Neural progenitor cell (in vitro differentiated cells): ENCODE measurements at regions not wholly inside any gene's neighbourhood (a gene's known extent, or its start where the extent isn't known, plus 50 kb on each side); places are given as distances from the start of the nearest gene placed in this dataset.

Experiments used
- DNase-seq: peaks from one replicate; pipeline ENCODE4 v3.0.0-alpha.2; 2016; ENCODE audit warnings: low spot score
- H2AFZ ChIP-seq: fragments of 200-600 bp; sonication (generic); replicated peaks from 2 replicates; pipeline ENCODE4 v1.6.1; 2016; ENCODE audit warnings: antibody characterized with exemption
- H3F3A ChIP-seq: fragments of 200-600 bp; sonication (generic); 2 replicates; pipeline ENCODE4 v1.6.1; 2016; ENCODE audit warnings: antibody characterized with exemption, low read depth
- H3K27ac ChIP-seq: fragments of 200-600 bp; sonication (generic); 2 replicates; pipeline ENCODE4 v1.5.1; 2016; ENCODE audit warnings: mild to moderate bottlenecking
- H3K27me3 ChIP-seq: fragments of 200-600 bp; sonication (generic); 2 replicates; pipeline ENCODE4 v1.6.1; 2016; ENCODE audit warnings: mild to moderate bottlenecking, moderate library complexity
- H3K36me3 ChIP-seq: fragments of 200-600 bp; sonication (generic); 2 replicates; pipeline ENCODE4 v1.5.1; 2016
- H3K4me1 ChIP-seq: fragments of 200-600 bp; sonication (generic); 2 replicates; pipeline ENCODE4 v1.6.1; 2016; ENCODE audit warnings: mixed run types
- H3K4me2 ChIP-seq: fragments of 200-600 bp; sonication (generic); 2 replicates; pipeline ENCODE4 v1.6.1; 2016
- H3K4me3 ChIP-seq: fragments of 200-600 bp; sonication (generic); 2 replicates; pipeline ENCODE4 v1.5.1; 2016
- H3K79me2 ChIP-seq: fragments of 200-600 bp; sonication (generic); 2 replicates; pipeline ENCODE4 v1.6.1; 2016; ENCODE audit warnings: low read depth
- H3K9ac ChIP-seq: fragments of 200-600 bp; sonication (generic); 2 replicates; pipeline ENCODE4 v1.6.1; 2016
- H3K9me3 ChIP-seq: fragments of 200-600 bp; sonication (generic); 2 replicates; pipeline ENCODE4 v1.5.1; 2016; ENCODE audit warnings: low read depth
- H4K20me1 ChIP-seq: fragments of 200-600 bp; sonication (generic); 2 replicates; pipeline ENCODE4 v1.6.1; 2016; ENCODE audit warnings: low read depth
- H3K27ac Mint-ChIP-seq: 3 replicates; pipeline ENCODE4 v1.8.0; 2021; ENCODE audit warnings: mixed read lengths
- H3K27me3 Mint-ChIP-seq: 2 replicates; pipeline ENCODE4 v1.8.0; 2022; ENCODE audit warnings: low read depth, mild to moderate bottlenecking, inconsistent platforms, moderate library complexity, mixed read lengths; ENCODE audit not compliant: insufficient read depth
- H3K36me3 Mint-ChIP-seq: 3 replicates; pipeline ENCODE4 v1.8.0; 2021; ENCODE audit warnings: mixed read lengths
- H3K4me1 Mint-ChIP-seq: 3 replicates; pipeline ENCODE4 v1.8.0; 2021; ENCODE audit warnings: mixed read lengths
- H3K4me3 Mint-ChIP-seq: 3 replicates; pipeline ENCODE4 v1.8.0; 2021; ENCODE audit warnings: mild to moderate bottlenecking, moderate library complexity, mixed read lengths
- H3K9me3 Mint-ChIP-seq: 3 replicates; pipeline ENCODE4 v1.8.0; 2020; ENCODE audit warnings: mixed read lengths
- CTCF ChIP-seq: fragments of 200-600 bp; sonication (generic); IDR thresholded peaks from 2 replicates; pipeline ENCODE4 v1.5.1; 2017; ENCODE audit warnings: antibody characterized with exemption, mild to moderate bottlenecking
- EZH2 ChIP-seq: fragments of 200-600 bp; sonication (generic); IDR thresholded peaks from 2 replicates; pipeline ENCODE4 v1.6.1; 2017; ENCODE audit warnings: antibody characterized with exemption, mild to moderate bottlenecking, moderate library complexity
- EZH2phosphoT487 ChIP-seq: fragments of 200-600 bp; sonication (generic); IDR thresholded peaks from 2 replicates; pipeline ENCODE4 v1.6.1; 2017; ENCODE audit warnings: antibody characterized with exemption

DNA sequence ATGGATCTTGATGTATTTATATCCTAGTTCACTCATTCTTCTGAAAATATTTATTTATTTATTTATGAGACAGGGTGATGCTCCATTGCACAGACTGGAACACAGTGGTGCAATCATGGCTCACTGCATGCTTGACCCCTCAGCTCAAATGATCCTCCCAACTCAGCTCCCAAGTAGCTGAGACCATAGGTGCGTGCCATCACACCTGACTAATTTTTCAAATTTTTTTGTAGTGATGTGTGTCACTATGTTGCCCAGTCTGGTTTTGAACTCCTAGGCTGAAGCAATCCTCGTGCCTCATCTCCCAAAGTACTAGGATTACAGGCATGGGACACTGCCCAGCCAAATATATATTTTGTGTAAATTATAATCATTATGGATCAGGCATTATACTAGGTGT, 595.6 kb upstream of the ATP2B1 start:
- H3K27me3 Mint-ChIP-seq: no peaks in the 10 kb centered on the region
- H3K36me3 Mint-ChIP-seq: no peaks in the 10 kb centered on the region
- H3K4me3 Mint-ChIP-seq: no peak overlapping the region
- Histone ChIP-seq H3K9me3 (no peaks in the 10 kb centered on the region), H3K27me3 (no peaks in the 10 kb centered on the region), H3F3A (no peaks in the 10 kb centered on the region), H3K4me2 (no peak overlapping the region), H3K36me3 (no peaks in the 10 kb centered on the region), H3K27ac (no peak overlapping the region), H3K4me1 (no peaks in the 10 kb centered on the region), H2AFZ (no peak overlapping the region), H3K4me3 (no peak overlapping the region), H4K20me1 (no peaks in the 10 kb centered on the region), H3K79me2 (no peaks in the 10 kb centered on the region), H3K9ac (no peak overlapping the region)
- TF ChIP-seq EZH2 (no peak), CTCF (no peak), EZH2phosphoT487 (no peak)
- H3K9me3 Mint-ChIP-seq: no peaks in the 10 kb centered on the region
- no peak for DNase-seq
- H3K27ac Mint-ChIP-seq: no peak overlapping the region
- no peaks in the 10 kb centered on the region for H3K4me1 Mint-ChIP-seq

DNA sequence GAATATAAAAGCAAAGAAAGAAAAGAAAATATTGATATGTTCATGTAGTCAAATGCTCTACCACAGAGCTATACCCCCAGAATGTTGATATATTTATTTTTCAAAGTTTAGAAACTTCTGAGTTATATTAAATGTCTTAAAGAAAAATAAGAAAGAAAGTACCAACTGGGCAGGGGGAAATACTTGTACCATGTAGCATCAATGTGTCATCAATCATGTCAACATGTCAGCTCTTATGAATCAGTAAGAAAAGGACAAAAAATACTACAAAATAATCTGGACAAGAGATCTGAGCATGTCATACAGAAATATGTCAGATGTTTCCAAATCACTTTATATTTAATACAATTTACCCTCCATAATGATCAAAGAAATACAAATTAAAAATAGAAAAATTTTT, 595.1 kb upstream of the ATP2B1 start:
- Histone ChIP-seq H3K4me1 (no peaks in the 10 kb centered on the region), H3K27ac (no peak overlapping the region), H3K4me3 (no peak overlapping the region), H3K27me3 (no peaks in the 10 kb centered on the region), H3K36me3 (no peaks in the 10 kb centered on the region), H3K9me3 (no peaks in the 10 kb centered on the region), H2AFZ (no peak overlapping the region), H3F3A (no peaks in the 10 kb centered on the region), H3K4me2 (no peak overlapping the region), H3K9ac (no peak overlapping the region), H3K79me2 (no peaks in the 10 kb centered on the region), H4K20me1 (no peaks in the 10 kb centered on the region)
- no peak overlapping the region for H3K27ac Mint-ChIP-seq
- H3K27me3 Mint-ChIP-seq: no peaks in the 10 kb centered on the region
- no peaks in the 10 kb centered on the region for H3K4me1 Mint-ChIP-seq
- TF ChIP-seq EZH2: no peak
- no peak for TF ChIP-seq CTCF
- no peak for TF ChIP-seq EZH2phosphoT487
- H3K9me3 Mint-ChIP-seq: no peaks in the 10 kb centered on the region
- no peak overlapping the region for H3K4me3 Mint-ChIP-seq
- no peak for DNase-seq
- H3K36me3 Mint-ChIP-seq: no peaks in the 10 kb centered on the region

DNA sequence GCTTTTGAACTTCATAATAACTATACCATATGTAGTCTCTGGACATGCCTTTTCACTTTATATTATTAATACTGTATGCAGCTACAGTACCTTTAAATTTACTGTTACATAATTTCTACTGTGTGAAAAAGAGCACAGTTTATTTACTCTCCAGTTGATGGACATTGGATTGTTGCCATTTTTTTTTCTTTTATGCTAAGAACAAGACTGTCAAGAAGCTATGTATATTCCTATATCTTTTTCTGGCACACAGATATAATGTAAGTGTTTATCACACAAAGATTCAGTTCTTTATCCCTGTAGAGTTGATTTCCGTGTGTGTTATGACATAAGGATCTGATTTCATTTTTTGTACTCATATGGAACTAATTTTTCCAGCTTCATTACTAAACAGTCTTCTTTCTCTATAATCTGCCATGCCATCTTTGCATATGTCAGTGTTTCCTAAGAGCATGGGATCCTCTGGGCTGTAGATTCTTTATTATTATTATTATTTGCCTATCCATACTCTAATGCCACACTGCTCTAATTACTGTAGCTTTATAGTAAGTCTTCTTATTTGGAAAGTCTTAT, 593.0 kb upstream of the ATP2B1 start:
- H3K79me2 ChIP-seq: no peaks in the 10 kb centered on the region
- Mint-ChIP-seq H3K36me3 (no peaks in the 10 kb centered on the region), H3K9me3 (no peaks in the 10 kb centered on the region), H3K4me3 (no peak overlapping the region), H3K27ac (no peak overlapping the region), H3K27me3 (no peaks in the 10 kb centered on the region), H3K4me1 (no peaks in the 10 kb centered on the region)
- no peaks in the 10 kb centered on the region for H4K20me1 ChIP-seq
- no peak for DNase-seq
- H3K4me2 ChIP-seq: no peak overlapping the region
- H3K9me3 ChIP-seq: no peaks in the 10 kb centered on the region
- no peaks in the 10 kb centered on the region for H3F3A ChIP-seq
- no peak overlapping the region for H2AFZ ChIP-seq
- no peak overlapping the region for H3K9ac ChIP-seq
- TF ChIP-seq EZH2phosphoT487 (no peak), EZH2 (no peak), CTCF (no peak)
- no peak overlapping the region for H3K4me3 ChIP-seq
- no peaks in the 10 kb centered on the region for H3K4me1 ChIP-seq
- no peaks in the 10 kb centered on the region for H3K27me3 ChIP-seq
- H3K36me3 ChIP-seq: no peaks in the 10 kb centered on the region
- H3K27ac ChIP-seq: no peak overlapping the region
